ENCODE measurements at regions not wholly inside any gene's neighbourhood (a gene's known extent, or its start where the extent isn't known, plus 50 kb on each side); places are given as distances from the start of the nearest gene placed in this dataset.

- Histone ChIP-seq H3K9me3 (ENCODE audit: low read length) (no peaks in the 10 kb centered on the region), H3K4me2 (ENCODE audit: low read depth, low read length, poor library complexity, severe bottlenecking) (no peak overlapping the region), H3K9ac (ENCODE audit: low read length) (no peak overlapping the region), H3K4me1 (ENCODE audit: low read length) (no peaks in the 10 kb centered on the region), H3K36me3 (ENCODE audit: insufficient read depth, low read length) (0 out of 2 replicates have a peak, but pooled peaks cover 3% of the 10 kb centered on the region), H3K27ac (ENCODE audit: low read length) (no peak overlapping the region), H4K20me1 (ENCODE audit: insufficient read depth, low read depth, low read length) (peaks cover 17% of the 10 kb centered on the region; the same call in 1 of the 2 replicates), H3K9me2 (replicated peaks; ENCODE audit: insufficient read depth, low read length) (no peaks in the 10 kb centered on the region), H3K4me3 (ENCODE audit: low read length) (no peak overlapping the region), H2AFZ (ENCODE audit: low read length) (no peak overlapping the region), H3K79me2 (ENCODE audit: low read length) (no peaks in the 10 kb centered on the region), H3K27me3 (ENCODE audit: low read length) (no peaks in the 10 kb centered on the region)
- DNase-seq: no peak
These were observed 471.1 kb downstream of the SHQ1 start for GRCh38 chr3:72376956-72377710.

GRCh38 chr3:72375237-72376076 is 472.8 kb downstream of the SHQ1 start:
- H3K36me3 ChIP-seq (ENCODE audit: insufficient read depth, low read length): 0 out of 2 replicates have a peak, but pooled peaks cover 3% of the 10 kb centered on the region
- no peak for DNase-seq
- no peaks in the 10 kb centered on the region for H3K4me1 ChIP-seq (ENCODE audit: low read length)
- H3K9me2 ChIP-seq (replicated peaks; ENCODE audit: insufficient read depth, low read length): no peaks in the 10 kb centered on the region
- no peaks in the 10 kb centered on the region for H3K9me3 ChIP-seq (ENCODE audit: low read length)
- H3K27ac ChIP-seq (ENCODE audit: low read length): no peak overlapping the region
- no peak overlapping the region for H2AFZ ChIP-seq (ENCODE audit: low read length)
- no peaks in the 10 kb centered on the region for H3K27me3 ChIP-seq (ENCODE audit: low read length)
- H3K79me2 ChIP-seq (ENCODE audit: low read length): no peaks in the 10 kb centered on the region
- no peak overlapping the region for H3K4me3 ChIP-seq (ENCODE audit: low read length)
- H4K20me1 ChIP-seq (ENCODE audit: insufficient read depth, low read depth, low read length): peaks cover 5% of the 10 kb centered on the region; the same call in 1 of the 2 replicates
- H3K4me2 ChIP-seq (ENCODE audit: low read depth, low read length, poor library complexity, severe bottlenecking): no peak overlapping the region
- H3K9ac ChIP-seq (ENCODE audit: low read length): no peak overlapping the region

- H3K9me2 ChIP-seq (replicated peaks; ENCODE audit: insufficient read depth, low read length): no peaks in the 10 kb centered on the region
- H3K4me1 ChIP-seq (ENCODE audit: low read length): no peaks in the 10 kb centered on the region
- no peak for DNase-seq
- H3K36me3 ChIP-seq (ENCODE audit: insufficient read depth, low read length): 0 out of 2 replicates have a peak, but pooled peaks cover under 1% of the 10 kb centered on the region
- no peaks in the 10 kb centered on the region for H4K20me1 ChIP-seq (ENCODE audit: insufficient read depth, low read depth, low read length)
- no peaks in the 10 kb centered on the region for H3K79me2 ChIP-seq (ENCODE audit: low read length)
- no peak overlapping the region for H3K4me2 ChIP-seq (ENCODE audit: low read depth, low read length, poor library complexity, severe bottlenecking)
- H2AFZ ChIP-seq (ENCODE audit: low read length): no peak overlapping the region
- H3K27ac ChIP-seq (ENCODE audit: low read length): no peak overlapping the region
- H3K9ac ChIP-seq (ENCODE audit: low read length): no peak overlapping the region
- no peaks in the 10 kb centered on the region for H3K9me3 ChIP-seq (ENCODE audit: low read length)
- H3K4me3 ChIP-seq (ENCODE audit: low read length): no peak overlapping the region
- H3K27me3 ChIP-seq (ENCODE audit: low read length): no peaks in the 10 kb centered on the region
These were observed 475.1 kb downstream of the SHQ1 start for GRCh38 chr3:72373139-72373538.

GRCh38 chr3:72372161-72372560 is 476.1 kb downstream of the SHQ1 start:
- Histone ChIP-seq H3K4me2 (ENCODE audit: low read depth, low read length, poor library complexity, severe bottlenecking) (no peak overlapping the region), H3K9me3 (ENCODE audit: low read length) (no peaks in the 10 kb centered on the region), H3K4me1 (ENCODE audit: low read length) (no peaks in the 10 kb centered on the region), H2AFZ (ENCODE audit: low read length) (no peak overlapping the region), H3K9ac (ENCODE audit: low read length) (no peak overlapping the region), H3K27me3 (ENCODE audit: low read length) (no peaks in the 10 kb centered on the region), H3K27ac (ENCODE audit: low read length) (no peak overlapping the region), H3K79me2 (ENCODE audit: low read length) (no peaks in the 10 kb centered on the region), H3K9me2 (replicated peaks; ENCODE audit: insufficient read depth, low read length) (no peaks in the 10 kb centered on the region), H3K36me3 (ENCODE audit: insufficient read depth, low read length) (no peaks in the 10 kb centered on the region), H4K20me1 (ENCODE audit: insufficient read depth, low read depth, low read length) (no peaks in the 10 kb centered on the region), H3K4me3 (ENCODE audit: low read length) (no peak overlapping the region)
- DNase-seq: no peak

GRCh38 chr3:72371431-72371830 is 476.8 kb downstream of the SHQ1 start:
- H3K4me2 ChIP-seq (ENCODE audit: low read depth, low read length, poor library complexity, severe bottlenecking): no peak overlapping the region
- H3K36me3 ChIP-seq (ENCODE audit: insufficient read depth, low read length): no peaks in the 10 kb centered on the region
- H4K20me1 ChIP-seq (ENCODE audit: insufficient read depth, low read depth, low read length): no peaks in the 10 kb centered on the region
- no peak for DNase-seq
- no peaks in the 10 kb centered on the region for H3K9me2 ChIP-seq (replicated peaks; ENCODE audit: insufficient read depth, low read length)
- H3K79me2 ChIP-seq (ENCODE audit: low read length): no peaks in the 10 kb centered on the region
- no peak overlapping the region for H3K4me3 ChIP-seq (ENCODE audit: low read length)
- H3K9me3 ChIP-seq (ENCODE audit: low read length): no peaks in the 10 kb centered on the region
- H2AFZ ChIP-seq (ENCODE audit: low read length): no peak overlapping the region
- H3K4me1 ChIP-seq (ENCODE audit: low read length): no peaks in the 10 kb centered on the region
- H3K9ac ChIP-seq (ENCODE audit: low read length): no peak overlapping the region
- no peak overlapping the region for H3K27ac ChIP-seq (ENCODE audit: low read length)
- H3K27me3 ChIP-seq (ENCODE audit: low read length): no peaks in the 10 kb centered on the region

- no peaks in the 10 kb centered on the region for H3K9me2 ChIP-seq (replicated peaks; ENCODE audit: insufficient read depth, low read length)
- no peaks in the 10 kb centered on the region for H3K36me3 ChIP-seq (ENCODE audit: insufficient read depth, low read length)
- no peaks in the 10 kb centered on the region for H3K9me3 ChIP-seq (ENCODE audit: low read length)
- H3K4me1 ChIP-seq (ENCODE audit: low read length): no peaks in the 10 kb centered on the region
- no peak overlapping the region for H3K27ac ChIP-seq (ENCODE audit: low read length)
- no peak overlapping the region for H3K4me2 ChIP-seq (ENCODE audit: low read depth, low read length, poor library complexity, severe bottlenecking)
- H3K79me2 ChIP-seq (ENCODE audit: low read length): no peaks in the 10 kb centered on the region
- H3K27me3 ChIP-seq (ENCODE audit: low read length): no peaks in the 10 kb centered on the region
- no peak for DNase-seq
- no peak overlapping the region for H2AFZ ChIP-seq (ENCODE audit: low read length)
- no peak overlapping the region for H3K4me3 ChIP-seq (ENCODE audit: low read length)
- H3K9ac ChIP-seq (ENCODE audit: low read length): no peak overlapping the region
- H4K20me1 ChIP-seq (ENCODE audit: insufficient read depth, low read depth, low read length): no peaks in the 10 kb centered on the region
These were observed 477.3 kb downstream of the SHQ1 start for GRCh38 chr3:72370947-72371346.

- Histone ChIP-seq H3K4me2 (ENCODE audit: low read depth, low read length, poor library complexity, severe bottlenecking) (no peak overlapping the region), H4K20me1 (ENCODE audit: insufficient read depth, low read depth, low read length) (no peaks in the 10 kb centered on the region), H3K36me3 (ENCODE audit: insufficient read depth, low read length) (no peaks in the 10 kb centered on the region), H3K9me2 (replicated peaks; ENCODE audit: insufficient read depth, low read length) (no peaks in the 10 kb centered on the region), H3K79me2 (ENCODE audit: low read length) (no peaks in the 10 kb centered on the region), H3K27me3 (ENCODE audit: low read length) (no peaks in the 10 kb centered on the region; the same call in 1 of the 2 replicates), H3K9me3 (ENCODE audit: low read length) (no peaks in the 10 kb centered on the region), H3K4me3 (ENCODE audit: low read length) (no peak overlapping the region), H2AFZ (ENCODE audit: low read length) (no peak overlapping the region), H3K4me1 (ENCODE audit: low read length) (no peaks in the 10 kb centered on the region), H3K27ac (ENCODE audit: low read length) (no peak overlapping the region), H3K9ac (ENCODE audit: low read length) (no peak overlapping the region)
- DNase-seq: no peak
These were observed 478.6 kb downstream of the SHQ1 start for GRCh38 chr3:72369681-72370080.

GRCh38 chr3:72368331-72368975 is 479.8 kb downstream of the SHQ1 start:
- Histone ChIP-seq H3K79me2 (ENCODE audit: low read length) (no peaks in the 10 kb centered on the region), H3K4me1 (ENCODE audit: low read length) (no peaks in the 10 kb centered on the region), H3K4me2 (ENCODE audit: low read depth, low read length, poor library complexity, severe bottlenecking) (no peak overlapping the region), H3K36me3 (ENCODE audit: insufficient read depth, low read length) (no peaks in the 10 kb centered on the region), H3K27me3 (ENCODE audit: low read length) (no peaks in the 10 kb centered on the region; the same call in 1 of the 2 replicates), H3K9ac (ENCODE audit: low read length) (no peak overlapping the region), H4K20me1 (ENCODE audit: insufficient read depth, low read depth, low read length) (no peaks in the 10 kb centered on the region), H3K9me3 (ENCODE audit: low read length) (no peaks in the 10 kb centered on the region), H3K27ac (ENCODE audit: low read length) (no peak overlapping the region), H3K4me3 (ENCODE audit: low read length) (no peak overlapping the region), H2AFZ (ENCODE audit: low read length) (no peak overlapping the region), H3K9me2 (replicated peaks; ENCODE audit: insufficient read depth, low read length) (no peaks in the 10 kb centered on the region)
- no peak for DNase-seq
